OCI-LY1 (cell line): ENCODE measurements at regions not wholly inside any gene's neighbourhood (a gene's known extent, or its start where the extent isn't known, plus 50 kb on each side); places are given as distances from the start of the nearest gene placed in this dataset.

Experiments
- H2AFZ ChIP-seq: fragments of 200-600 bp; sonication (generic), shearing (Covaris generic); 2 replicates; pipeline ENCODE4 v1.6.0; 2014; ENCODE audit warnings: antibody characterized with exemption, mild to moderate bottlenecking, low read length
- H3F3A ChIP-seq: fragments of 200-600 bp; sonication (generic), shearing (Covaris generic); 2 replicates; pipeline ENCODE4 v1.6.0; 2014; ENCODE audit warnings: mild to moderate bottlenecking, antibody characterized with exemption, low read length, moderate library complexity; ENCODE audit not compliant: insufficient read depth
- H3K27ac ChIP-seq: fragments of 200-600 bp; sonication (generic); 2 replicates; pipeline ENCODE4 v1.5.1; 2014; ENCODE audit warnings: low read length, mixed run types, mild to moderate bottlenecking, low read depth; ENCODE audit not compliant: poor library complexity, severe bottlenecking
- H3K27me3 ChIP-seq: fragments of 200-600 bp; sonication (generic); 2 replicates; pipeline ENCODE4 v1.6.0; 2014; ENCODE audit warnings: antibody characterized with exemption, mild to moderate bottlenecking, low read length, moderate library complexity; ENCODE audit not compliant: insufficient read depth
- H3K36me3 ChIP-seq: fragments of 200-600 bp; sonication (generic); 2 replicates; pipeline ENCODE4 v1.6.1; 2014; ENCODE audit warnings: mild to moderate bottlenecking, antibody characterized with exemption, low read length, moderate library complexity, mixed read lengths; ENCODE audit not compliant: insufficient read depth
- H3K4me1 ChIP-seq: fragments of 200-600 bp; sonication (generic); 2 replicates; pipeline ENCODE4 v1.5.1; 2014; ENCODE audit warnings: mild to moderate bottlenecking, low read length, moderate library complexity; ENCODE audit not compliant: insufficient read depth, severe bottlenecking
- H3K4me2 ChIP-seq: fragments of 200-600 bp; sonication (generic), shearing (Covaris generic); 2 replicates; pipeline ENCODE4 v1.6.1; 2014; ENCODE audit warnings: low read length
- H3K4me3 ChIP-seq: fragments of 200-600 bp; sonication (generic); 2 replicates; pipeline ENCODE4 v1.5.1; 2014; ENCODE audit warnings: low read length, low read depth, mild to moderate bottlenecking, mixed read lengths; ENCODE audit not compliant: poor library complexity, severe bottlenecking
- H3K79me2 ChIP-seq: fragments of 200-600 bp; shearing (Covaris generic); 2 replicates; pipeline ENCODE4 v1.6.1; 2016; ENCODE audit warnings: mixed run types, low read length, mixed read lengths; ENCODE audit not compliant: insufficient read depth
- H3K9ac ChIP-seq: fragments of 200-600 bp; sonication (generic), shearing (Covaris generic); 2 replicates; pipeline ENCODE4 v1.6.1; 2014; ENCODE audit warnings: mild to moderate bottlenecking, low read length, mixed read lengths
- H3K9me2 ChIP-seq: fragments of 200-600 bp; sonication (generic), shearing (Covaris generic); 2 replicates; pipeline ENCODE4 v1.6.1; 2014; ENCODE audit warnings: low read depth, mild to moderate bottlenecking, low read length, mixed read lengths
- H3K9me3 ChIP-seq: fragments of 200-600 bp; shearing (Covaris generic); 2 replicates; pipeline ENCODE4 v1.6.1; 2014; ENCODE audit warnings: low read length, mixed read lengths
- H4K20me1 ChIP-seq: fragments of 200-600 bp; sonication (generic), shearing (Covaris generic); 2 replicates; pipeline ENCODE4 v1.6.0; 2016; ENCODE audit warnings: mild to moderate bottlenecking, low read length; ENCODE audit not compliant: insufficient read depth
- EZH2 ChIP-seq: fragments of 200-600 bp; sonication (generic), shearing (Covaris generic); IDR thresholded peaks from 2 replicates; pipeline ENCODE4 v1.8.0; 2017; ENCODE audit warnings: borderline replicate concordance, mixed run types, mild to moderate bottlenecking, antibody characterized with exemption, low read length, moderate library complexity, mixed read lengths
- TF ChIP-seq, protein P1 (sequence below): fragments of 200-600 bp; sonication (generic), shearing (Covaris generic); IDR thresholded peaks from 2 replicates; pipeline ENCODE4 v1.5.1; 2017; ENCODE audit warnings: mild to moderate bottlenecking, antibody characterized with exemption, low read length, moderate library complexity, mixed read lengths

DNA sequence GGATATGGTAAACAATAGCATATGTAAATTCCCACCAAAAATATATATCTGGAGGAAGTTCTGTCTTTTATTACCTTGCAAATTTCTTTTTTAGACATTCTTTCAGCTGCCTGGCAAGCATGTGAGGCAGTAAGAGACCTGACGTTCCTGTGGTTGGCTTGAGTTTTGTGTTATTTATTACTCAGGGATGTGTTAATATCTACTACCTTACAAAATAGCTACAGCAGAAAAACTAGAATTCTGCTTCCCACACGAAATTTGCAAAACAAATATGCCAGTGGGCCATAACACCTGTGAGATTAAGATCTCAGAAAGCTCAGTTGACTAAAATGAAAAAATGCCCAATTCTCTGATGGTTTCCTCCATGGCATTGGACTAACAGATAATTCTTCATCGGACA, 274.2 kb downstream of the TMEM167A start:
- no peaks in the 10 kb centered on the region for H3K27me3 ChIP-seq
- H3K79me2 ChIP-seq: no peaks in the 10 kb centered on the region
- no peaks in the 10 kb centered on the region for H4K20me1 ChIP-seq
- H3K36me3 ChIP-seq: no peaks in the 10 kb centered on the region
- no peaks in the 10 kb centered on the region for H3K4me1 ChIP-seq
- no peak overlapping the region for H3K4me3 ChIP-seq
- no peak overlapping the region for H3K4me2 ChIP-seq
- no peaks in the 10 kb centered on the region for H3K9me2 ChIP-seq
- no peaks in the 10 kb centered on the region for H3K9me3 ChIP-seq
- TF ChIP-seq, protein P1, sequence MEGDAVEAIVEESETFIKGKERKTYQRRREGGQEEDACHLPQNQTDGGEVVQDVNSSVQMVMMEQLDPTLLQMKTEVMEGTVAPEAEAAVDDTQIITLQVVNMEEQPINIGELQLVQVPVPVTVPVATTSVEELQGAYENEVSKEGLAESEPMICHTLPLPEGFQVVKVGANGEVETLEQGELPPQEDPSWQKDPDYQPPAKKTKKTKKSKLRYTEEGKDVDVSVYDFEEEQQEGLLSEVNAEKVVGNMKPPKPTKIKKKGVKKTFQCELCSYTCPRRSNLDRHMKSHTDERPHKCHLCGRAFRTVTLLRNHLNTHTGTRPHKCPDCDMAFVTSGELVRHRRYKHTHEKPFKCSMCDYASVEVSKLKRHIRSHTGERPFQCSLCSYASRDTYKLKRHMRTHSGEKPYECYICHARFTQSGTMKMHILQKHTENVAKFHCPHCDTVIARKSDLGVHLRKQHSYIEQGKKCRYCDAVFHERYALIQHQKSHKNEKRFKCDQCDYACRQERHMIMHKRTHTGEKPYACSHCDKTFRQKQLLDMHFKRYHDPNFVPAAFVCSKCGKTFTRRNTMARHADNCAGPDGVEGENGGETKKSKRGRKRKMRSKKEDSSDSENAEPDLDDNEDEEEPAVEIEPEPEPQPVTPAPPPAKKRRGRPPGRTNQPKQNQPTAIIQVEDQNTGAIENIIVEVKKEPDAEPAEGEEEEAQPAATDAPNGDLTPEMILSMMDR: no peak
- no peak for TF ChIP-seq EZH2
- no peaks in the 10 kb centered on the region for H3F3A ChIP-seq
- H3K27ac ChIP-seq: no peak overlapping the region
- H3K9ac ChIP-seq: no peak overlapping the region
- H2AFZ ChIP-seq: no peak overlapping the region

DNA sequence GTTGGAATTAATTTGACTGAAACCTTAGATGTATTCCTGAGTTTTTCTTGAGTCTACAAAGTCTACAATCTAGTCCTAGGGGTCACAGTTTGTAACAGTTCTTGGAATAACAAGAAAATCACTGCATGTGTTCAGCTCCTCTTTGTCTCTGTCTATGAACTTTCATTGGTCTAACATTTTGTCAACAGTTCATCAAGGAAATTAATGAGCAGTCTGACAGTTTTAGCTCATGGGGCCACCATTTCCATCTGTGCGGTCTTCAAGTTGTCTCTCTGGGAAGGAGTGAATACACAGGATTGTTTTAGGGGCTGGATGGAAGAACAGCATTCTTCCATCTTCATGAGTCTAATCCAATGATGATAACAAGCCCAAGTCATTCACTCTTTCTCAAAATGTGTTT, 276.4 kb downstream of the TMEM167A start:
- Histone ChIP-seq H3K9me2 (no peaks in the 10 kb centered on the region), H3K4me1 (no peaks in the 10 kb centered on the region), H3K79me2 (no peaks in the 10 kb centered on the region), H3K27ac (no peak overlapping the region), H3F3A (no peaks in the 10 kb centered on the region), H3K4me2 (no peak overlapping the region), H3K27me3 (no peaks in the 10 kb centered on the region), H3K4me3 (no peak overlapping the region), H3K36me3 (no peaks in the 10 kb centered on the region), H3K9ac (no peak overlapping the region), H3K9me3 (no peaks in the 10 kb centered on the region), H4K20me1 (no peaks in the 10 kb centered on the region), H2AFZ (no peak overlapping the region)
- TF ChIP-seq, protein P1: no peak
- no peak for TF ChIP-seq EZH2

DNA sequence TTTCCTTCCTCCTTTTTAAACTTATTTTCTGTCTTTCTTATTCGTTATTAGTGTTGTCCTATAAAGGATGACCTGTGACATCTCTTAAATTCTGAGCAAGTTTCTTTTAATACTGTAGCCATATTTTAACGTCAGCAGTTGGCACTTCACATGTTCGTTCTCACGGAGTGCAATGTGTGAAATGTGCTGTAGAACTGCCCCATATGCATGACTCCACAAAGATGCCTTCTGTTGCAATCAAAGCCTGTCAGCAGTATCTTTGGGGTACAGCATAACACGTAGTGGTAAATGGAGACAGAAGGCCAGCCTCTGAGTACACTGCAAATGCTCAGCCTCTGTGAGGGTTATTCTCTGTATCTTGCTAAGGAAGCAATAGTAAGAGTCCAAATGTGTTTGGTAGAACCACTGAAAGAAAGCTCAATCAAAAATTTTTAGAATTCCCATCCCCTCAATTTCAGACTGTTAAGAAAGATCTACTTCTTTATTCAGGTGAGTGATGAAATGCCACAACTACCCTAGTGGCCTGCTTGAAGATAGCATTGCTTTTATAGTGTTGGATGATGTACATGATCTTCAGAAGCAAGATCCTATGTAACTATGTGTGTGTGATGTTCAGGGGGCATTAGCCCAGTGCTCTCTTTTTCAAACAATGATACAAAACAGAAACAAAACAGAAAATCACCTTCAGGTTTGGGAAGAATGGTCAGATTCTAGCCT, 277.7 kb downstream of the TMEM167A start:
- H3K27me3 ChIP-seq: no peaks in the 10 kb centered on the region
- no peak overlapping the region for H3K4me3 ChIP-seq
- no peaks in the 10 kb centered on the region for H3K4me1 ChIP-seq
- no peaks in the 10 kb centered on the region for H3K36me3 ChIP-seq
- H2AFZ ChIP-seq: no peak overlapping the region
- H3K9me3 ChIP-seq: no peaks in the 10 kb centered on the region
- no peaks in the 10 kb centered on the region for H3F3A ChIP-seq
- H3K27ac ChIP-seq: no peak overlapping the region
- no peak overlapping the region for H3K4me2 ChIP-seq
- H3K79me2 ChIP-seq: no peaks in the 10 kb centered on the region
- H4K20me1 ChIP-seq: no peaks in the 10 kb centered on the region
- no peak for TF ChIP-seq EZH2
- TF ChIP-seq, protein P1: peak; percentile 6; the same call in 1 of the 2 replicates
- no peak overlapping the region for H3K9ac ChIP-seq
- no peaks in the 10 kb centered on the region for H3K9me2 ChIP-seq
